Heart right ventricle (tissue), 16 donors: ENCODE measurements at regions not wholly inside any gene's neighbourhood (a gene's known extent, or its start where the extent isn't known, plus 50 kb on each side); places are given as distances from the start of the nearest gene placed in this dataset.

ENCODE experiments used
- ATAC-seq, 8 donors: fragments of 200-7000 bp; cut with Tn5 transposase; one replicate each; pipeline ENCODE4 v1.9.1; 2020; ENCODE audit warnings: mild to moderate bottlenecking in 8 of 8, moderate library complexity in 8 of 8, moderate number of reproducible peaks in 1 of 8
- DNase-seq, 2 donors: peaks; one replicate each; pipeline ENCODE4 v3.0.0-alpha.2; 2020
- H3K27ac ChIP-seq, 10 donors: fragments of 200-600 bp; sonication (generic) in 2 of 10; one replicate each; pipeline versions ENCODE4 v1.5.0 to v1.8.0; 2020 to 2022; ENCODE audit warnings: mild to moderate bottlenecking in 3 of 10
- H3K27me3 ChIP-seq, 7 donors: fragments of 200-600 bp; one replicate each; pipeline ENCODE4 v1.8.0; 2021 to 2022; ENCODE audit warnings: mild to moderate bottlenecking in 2 of 7
- H3K36me3 ChIP-seq, 9 donors: fragments of 200-600 bp; sonication (generic) in 1 of 9; one replicate each; pipeline versions ENCODE4 v1.5.0 to v1.8.0; 2020 to 2022; ENCODE audit warnings: mild to moderate bottlenecking in 2 of 9
- H3K4me1 ChIP-seq, 9 donors: fragments of 200-600 bp; sonication (generic) in 1 of 9; one replicate each; pipeline versions ENCODE4 v1.5.0 to v1.8.0; 2020 to 2022; ENCODE audit warnings: mild to moderate bottlenecking in 4 of 9
- H3K4me3 ChIP-seq, 10 donors: fragments of 200-600 bp; sonication (generic) in 2 of 10; one replicate each; pipeline versions ENCODE4 v1.5.0 to v1.8.0; 2020 to 2022; ENCODE audit warnings: mild to moderate bottlenecking in 7 of 10, moderate library complexity in 2 of 10
- H3K9me3 ChIP-seq, 11 donors: fragments of 200-600 bp in 10 of 11; sonication (generic) in 2 of 11; one replicate each; pipeline versions ENCODE4 v1.5.0 to v1.8.0; 2013 to 2022; ENCODE audit warnings: mild to moderate bottlenecking in 2 of 11, control low read depth in 1 of 11, moderate library complexity in 1 of 11
- CTCF ChIP-seq, 9 donors: fragments of 200-600 bp; sonication (generic) in 2 of 9; IDR thresholded peaks; one replicate each; pipeline versions ENCODE4 v1.5.0 to v1.8.0; 2021 to 2022; ENCODE audit warnings: antibody characterized with exemption in 9 of 9, mild to moderate bottlenecking in 5 of 9, moderate library complexity in 1 of 9
- WGBS, 2 donors: extraction: QIAGEN DNeasy Blood & Tissue Kit; methylation state at CpG; one replicate each; pipeline ENCODE4 v1.1.7; 2013; ENCODE audit warnings: inconsistent platforms in 1 of 2; 5-methylcytosine and 5-hydroxymethylcytosine counted together
- intact Hi-C, 10 donors: fragments of 100-400 bp; cut with DNase I; formaldehyde crosslinking; loops; one replicate each; pipeline versions ENCODE4 v1.11.1 to v1.14.2; 2022
- donor health status: Arrhythmogenic right ventricular cardiomyopathy.
- donor health status: ischemic (EF 13 %, LVEDD 7.1; RV severe dilation, severe dysfunction).
- donor health status: healthy with polysubstance abuse.
- donor health status: DM: no; HTN: yes; CAD: no.
- donor health status: DM: no; HTN: no; CAD: no.
- donor health status: ischemic (EF 25% LVEDD 6.9; RV normal size, moderate dysfunction).
- donor health status: ischemic (EF 25% LVEDD 5.7; RV mildly dilated, moderate dysfunction).
- donor health status: healthy.
- donor health status: DM: yes; HTN: yes; CAD: no.
- donor health status: Ischemic cardiomyopathy.
- donor health status: ischemic (EF 35%, LVEDD 5.7; RV mildly dilated, moderate dysfunction).
- donor health status: nonischemic (EF 11% LVEDD 7.7; RV severe dilation, severe dysfunction).
- donor health status: DM: yes; HTN: yes; CAD: no.
- donor health status: PGD.
- donor health status: ischemic (EF 29% LVEDD 5.4; RV normal size, mild dysfunction).
- donor health status: nonischemic (EF 23%, LVEDD 6.1; RV moderate dilation, normal function).

GRCh38 chr7:92967238-92967637 is 130.9 kb upstream of the CDK6 start:
- DNase-seq (no peak), ATAC-seq (no peak)
- Histone ChIP-seq H3K36me3 (no peaks in the 10 kb centered on the region), H3K4me1 (no peaks in the 10 kb centered on the region), H3K27me3 (no peaks in the 10 kb centered on the region), H3K9me3 (no peaks in the 10 kb centered on the region), H3K27ac (no peak overlapping the region), H3K4me3 (no peak overlapping the region)
- intact Hi-C loops = no loop called here
- no peak for TF ChIP-seq CTCF (IDR thresholded peaks at IDR 0.05)

GRCh38 chr7:92964141-92964540 is 127.8 kb upstream of the CDK6 start:
- Histone ChIP-seq H3K9me3 (peaks cover 0 to 8% (median 0%) of the 10 kb centered on the region in 11 donors), H3K4me3 (no peak overlapping the region), H3K27me3 (no peaks in the 10 kb centered on the region), H3K27ac (no peak overlapping the region), H3K36me3 (no peaks in the 10 kb centered on the region), H3K4me1 (no peaks in the 10 kb centered on the region)
- intact Hi-C loops = no loop called here
- DNase-seq = no peak
- WGBS, 2 donors = 60 to 68% methylated on average over 4 of the region's 4 CpGs
- no peak for TF ChIP-seq CTCF (IDR thresholded peaks at IDR 0.05)
- no peak for ATAC-seq

- no peak for TF ChIP-seq CTCF (IDR thresholded peaks at IDR 0.05)
- H3K4me3 ChIP-seq = no peak overlapping the region
Observed at GRCh38 chr7:92963566-92963965, 127.2 kb upstream of the CDK6 start.

GRCh38 chr7:92961961-92962360 is 125.6 kb upstream of the CDK6 start:
- intact Hi-C loops = no loop called here
- H3K9me3 ChIP-seq = peaks cover 0 to 20% (median 0%) of the 10 kb centered on the region in 11 donors
- 83 to 87% methylated on average over 2 of the region's 2 CpGs for WGBS, 2 donors
- no peaks in the 10 kb centered on the region for H3K4me1 ChIP-seq
- no peaks in the 10 kb centered on the region for H3K36me3 ChIP-seq
- no peak overlapping the region for H3K4me3 ChIP-seq
- no peaks in the 10 kb centered on the region for H3K27me3 ChIP-seq
- TF ChIP-seq CTCF (IDR thresholded peaks at IDR 0.05) = no peak
- no peak for ATAC-seq
- H3K27ac ChIP-seq = no peak overlapping the region
- DNase-seq = no peak

More at GRCh38 chr7:92963566-92963965, 127.2 kb upstream of the CDK6 start:
- H3K27ac ChIP-seq = no peak overlapping the region
- intact Hi-C loops = no loop called here
- peaks cover 0 to 11% (median 0%) of the 10 kb centered on the region in 11 donors for H3K9me3 ChIP-seq
- WGBS, 2 donors = 42 to 43% methylated on average over 4 of the region's 4 CpGs
- H3K36me3 ChIP-seq = no peaks in the 10 kb centered on the region
- H3K27me3 ChIP-seq = no peaks in the 10 kb centered on the region
- DNase-seq (no peak), ATAC-seq (no peak)
- no peaks in the 10 kb centered on the region for H3K4me1 ChIP-seq

GRCh38 chr7:92956575-92956974 is 120.2 kb upstream of the CDK6 start:
- intact Hi-C loops = no loop called here
- WGBS, 2 donors = 95 to 97% methylated on average over 2 of the region's 2 CpGs

More at GRCh38 chr7:92956575-92956974, 120.2 kb upstream of the CDK6 start:
- H3K4me3 ChIP-seq = no peak overlapping the region
- no peaks in the 10 kb centered on the region for H3K4me1 ChIP-seq
- no peak for TF ChIP-seq CTCF (IDR thresholded peaks at IDR 0.05)
- H3K27ac ChIP-seq = no peak overlapping the region
- no peaks in the 10 kb centered on the region for H3K27me3 ChIP-seq
- DNase-seq (no peak), ATAC-seq (no peak)
- peaks cover 0 to 35% (median 4%) of the 10 kb centered on the region in 11 donors for H3K9me3 ChIP-seq
- no peaks in the 10 kb centered on the region for H3K36me3 ChIP-seq
